Ovary (tissue), 7 donors: ENCODE measurements at regions not wholly inside any gene's neighbourhood (a gene's known extent, or its start where the extent isn't known, plus 50 kb on each side); places are given as distances from the start of the nearest gene placed in this dataset.

Experiments
- DNase-seq, 5 donors: peaks; one replicate each; pipeline ENCODE4 v3.0.0-alpha.2; 2019 to 2020
- H3K27ac ChIP-seq, 2 donors: fragments of 200-600 bp; one replicate each; pipeline versions ENCODE4 v1.5.1 to v1.8.0; 2019 to 2022
- H3K27me3 ChIP-seq: fragments of 200-600 bp; one replicate; pipeline ENCODE4 v1.8.0; 2022
- H3K36me3 ChIP-seq: fragments of 200-600 bp; sonication (generic); one replicate; pipeline ENCODE4 v1.5.1; 2019
- H3K4me1 ChIP-seq: one replicate; pipeline ENCODE4 v1.8.1; 2013; ENCODE audit warnings: mild to moderate bottlenecking, moderate library complexity; ENCODE audit not compliant: insufficient read depth
- H3K4me3 ChIP-seq: fragments of 200-600 bp; sonication (generic); one replicate; pipeline ENCODE4 v1.5.1; 2017
- H3K9me3 ChIP-seq, 2 donors: fragments of 200-600 bp in 1 of 2; sonication (generic) in 1 of 2; one replicate each; pipeline versions ENCODE4 v1.5.1 to v1.8.1; 2013 to 2019; ENCODE audit warnings: mild to moderate bottlenecking in 1 of 2, moderate library complexity in 1 of 2
- CTCF ChIP-seq, 3 donors: fragments of 450-650 bp in 2 of 3; fragments of 200-600 bp in 1 of 3; IDR thresholded peaks; one replicate each; pipeline versions ENCODE4 v1.5.1 to v1.8.0; 2016 to 2022; ENCODE audit warnings: antibody characterized with exemption in 3 of 3, mild to moderate bottlenecking in 1 of 3
- EP300 ChIP-seq: sonication (generic); formaldehyde crosslinking; IDR thresholded peaks from one replicate; pipeline ENCODE4 v1.6.1; 2017; ENCODE audit warnings: antibody characterized with exemption
- POLR2A ChIP-seq: fragments of 450-650 bp; IDR thresholded peaks from one replicate; pipeline ENCODE4 v1.6.1; 2017; ENCODE audit warnings: antibody characterized with exemption, mild to moderate bottlenecking, moderate library complexity
- WGBS, 3 donors: extraction: QIAGEN DNeasy Blood & Tissue Kit in 1 of 3; methylation state at CpG; one replicate each; pipeline versions ENCODE4 v1.1.5 to v1.1.7; 2013 to 2017; 5-methylcytosine and 5-hydroxymethylcytosine counted together
- intact Hi-C, 4 donors: fragments of 100-400 bp; cut with DNase I; formaldehyde crosslinking; loops; one replicate each; pipeline versions ENCODE4 v1.11.0 to v1.15.1; 2022 to 2023
- donor health status: DM: no; HTN: no; CAD: no; lungs with moderate emphysema.
- donor health status: DM: no; HTN: no; CAD: no.
- donor health status: Bipolar disorder and iron deficiency.
- donor health status: DM: no; HTN: no; CAD: no.
- donor health status: DM: yes; HTN: yes; CAD: no.

DNA sequence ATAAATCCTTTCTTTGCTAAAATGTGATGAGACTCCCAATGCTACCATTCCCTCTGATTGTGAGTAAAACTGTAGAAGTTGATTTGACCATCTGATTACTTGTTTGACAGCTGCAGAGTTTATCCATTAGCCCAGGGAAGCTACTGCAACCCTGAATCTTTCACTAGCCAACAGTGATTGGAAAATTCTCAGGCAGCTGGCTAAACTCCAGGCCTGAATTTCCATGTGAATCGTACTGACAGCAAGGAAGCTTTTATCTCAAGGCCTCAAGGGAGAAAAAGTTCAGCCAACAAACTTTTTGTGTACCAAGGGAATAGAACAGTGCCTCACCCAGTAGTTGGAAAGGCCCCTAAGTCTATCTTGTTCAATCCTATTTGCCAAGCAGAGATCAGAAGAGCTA is 246.7 kb upstream of the TRPM3 start:
- TF ChIP-seq CTCF (IDR thresholded peaks at IDR 0.05): no peak
- TF ChIP-seq EP300: no peak
- no peak for TF ChIP-seq POLR2A
- Histone ChIP-seq H3K9me3 (no peaks in the 10 kb centered on the region), H3K36me3 (no peaks in the 10 kb centered on the region)

DNA sequence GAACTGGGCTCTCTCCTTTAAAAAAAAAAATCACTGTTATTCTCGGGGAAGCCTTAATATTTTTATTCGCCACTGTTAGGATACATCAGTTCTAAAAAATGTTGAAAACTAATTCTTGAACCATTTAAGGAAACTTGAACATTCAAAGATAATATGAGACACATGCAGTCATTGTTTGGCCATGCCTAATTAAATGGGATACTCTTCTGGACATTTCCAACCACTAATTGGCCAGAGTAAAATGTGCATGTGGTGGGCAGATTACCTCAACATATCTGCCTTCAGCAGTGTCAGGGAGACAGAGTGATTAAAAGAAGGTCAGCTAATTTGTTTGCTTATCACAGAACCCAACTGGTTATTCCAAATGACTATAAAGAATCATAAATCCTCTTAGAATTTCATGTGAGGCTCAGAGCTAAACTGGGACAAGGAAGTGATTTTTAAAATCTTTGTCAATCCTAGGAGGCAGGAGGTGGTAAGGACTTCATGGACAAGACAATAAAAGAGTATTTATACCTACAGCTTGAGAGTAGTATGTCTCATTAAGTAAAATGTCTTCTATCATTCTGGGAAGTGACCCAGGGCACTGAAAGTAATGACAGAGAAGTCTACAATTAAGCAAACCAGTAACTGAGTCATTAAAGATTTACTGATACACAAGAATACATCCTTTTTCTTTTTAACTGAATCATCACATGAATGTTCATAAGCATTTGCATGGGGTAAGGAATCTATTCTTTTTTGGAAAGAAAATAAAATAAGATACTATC is 242.9 kb upstream of the TRPM3 start:
- no peaks in the 10 kb centered on the region for H3K9me3 ChIP-seq
- H3K4me1 ChIP-seq: no peaks in the 10 kb centered on the region
- no peak for TF ChIP-seq EP300
- no peak for TF ChIP-seq POLR2A
- TF ChIP-seq CTCF (IDR thresholded peaks at IDR 0.05): no peak
- WGBS, 3 donors: 56 to 70% (median 69%) methylated on average over 2 of the region's 2 CpGs
- H3K4me3 ChIP-seq: no peak overlapping the region
- H3K27me3 ChIP-seq: no peaks in the 10 kb centered on the region
- intact Hi-C loops: no loop called here
- no peaks in the 10 kb centered on the region for H3K36me3 ChIP-seq
- DNase-seq: no peak
- H3K27ac ChIP-seq: no peak overlapping the region

More for the DNA sequence above, 246.7 kb upstream of the TRPM3 start:
- H3K27me3 ChIP-seq: no peaks in the 10 kb centered on the region
- no peak for DNase-seq
- no peak overlapping the region for H3K27ac ChIP-seq
- intact Hi-C loops: no loop called here
- H3K4me3 ChIP-seq: no peak overlapping the region
- WGBS, 3 donors: 0 to 13% (median 4%) methylated on average over 1 of the region's 1 CpG
- no peaks in the 10 kb centered on the region for H3K4me1 ChIP-seq

DNA sequence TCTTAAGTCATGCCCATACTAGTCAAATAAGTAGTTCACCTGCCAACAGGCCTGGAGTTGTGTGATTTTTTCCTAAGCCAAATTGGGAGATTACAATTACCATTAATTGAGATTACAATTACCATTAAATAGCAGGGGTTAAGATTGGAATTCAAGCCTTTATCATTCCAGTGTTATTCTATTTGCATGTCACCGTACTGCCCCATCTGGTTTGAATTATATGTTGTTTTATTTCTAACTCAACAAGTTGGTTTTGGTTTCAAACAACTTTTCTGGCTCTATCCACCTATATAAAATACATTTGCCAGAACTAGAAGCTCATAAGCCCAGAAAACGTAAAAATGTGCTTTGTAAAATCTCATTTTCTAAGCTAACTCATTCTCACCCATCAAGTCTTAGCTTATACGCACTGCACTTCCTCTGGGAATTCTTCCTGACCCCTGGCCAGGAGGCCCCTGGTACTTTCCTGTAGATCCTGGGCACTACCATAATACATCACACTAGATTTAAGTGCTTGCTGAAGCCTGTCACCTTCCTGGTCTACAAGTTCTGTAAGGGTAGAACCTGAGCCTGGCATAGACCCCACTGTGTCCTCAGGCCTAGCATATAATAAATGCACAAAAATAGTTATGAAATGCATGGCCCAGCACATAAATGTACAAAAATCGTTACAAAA is 242.0 kb upstream of the TRPM3 start:
- Histone ChIP-seq H3K27me3 (no peaks in the 10 kb centered on the region), H3K36me3 (no peaks in the 10 kb centered on the region), H3K9me3 (no peaks in the 10 kb centered on the region), H3K27ac (no peak overlapping the region), H3K4me1 (no peaks in the 10 kb centered on the region), H3K4me3 (no peak overlapping the region)
- intact Hi-C loops: no loop called here
- TF ChIP-seq POLR2A (no peak), CTCF (IDR thresholded peaks at IDR 0.05) (no peak), EP300 (no peak)
- no peak for DNase-seq
- 70 to 77% (median 72%) methylated on average over 4 of the region's 4 CpGs for WGBS, 3 donors

DNA sequence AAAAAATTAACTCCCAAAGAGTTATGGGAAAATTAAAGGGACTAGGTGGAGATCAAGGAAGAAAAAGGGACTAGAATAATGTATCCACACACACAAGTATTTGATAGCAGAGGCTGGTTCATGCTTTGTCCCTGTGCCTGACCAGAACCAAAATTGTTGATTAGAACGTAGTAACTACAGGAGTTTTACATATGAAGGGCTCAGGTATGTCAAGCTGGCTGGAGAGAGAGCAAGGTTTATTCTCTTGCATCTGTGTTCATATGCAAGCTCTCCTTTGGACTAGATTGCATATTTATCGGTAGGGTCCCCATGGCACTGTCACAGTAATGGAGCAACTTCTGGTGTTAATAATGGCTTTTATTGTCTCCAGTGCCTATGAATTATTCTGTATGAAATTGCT is 239.9 kb upstream of the TRPM3 start:
- no peak for TF ChIP-seq EP300
- TF ChIP-seq CTCF (IDR thresholded peaks at IDR 0.05): no peak
- TF ChIP-seq POLR2A: no peak
- WGBS, 3 donors: 83 to 93% (median 85%) methylated on average over 2 of the region's 2 CpGs
- intact Hi-C loops: no loop called here

More for the DNA sequence above, 239.9 kb upstream of the TRPM3 start:
- Histone ChIP-seq H3K4me1 (no peaks in the 10 kb centered on the region), H3K27ac (no peak overlapping the region), H3K36me3 (no peaks in the 10 kb centered on the region), H3K27me3 (no peaks in the 10 kb centered on the region), H3K4me3 (no peak overlapping the region), H3K9me3 (no peaks in the 10 kb centered on the region)
- DNase-seq: no peak
